ENCODE measurements at regions not wholly inside any gene's neighbourhood (a gene's known extent, or its start where the extent isn't known, plus 50 kb on each side); places are given as distances from the start of the nearest gene placed in this dataset.

DNA sequence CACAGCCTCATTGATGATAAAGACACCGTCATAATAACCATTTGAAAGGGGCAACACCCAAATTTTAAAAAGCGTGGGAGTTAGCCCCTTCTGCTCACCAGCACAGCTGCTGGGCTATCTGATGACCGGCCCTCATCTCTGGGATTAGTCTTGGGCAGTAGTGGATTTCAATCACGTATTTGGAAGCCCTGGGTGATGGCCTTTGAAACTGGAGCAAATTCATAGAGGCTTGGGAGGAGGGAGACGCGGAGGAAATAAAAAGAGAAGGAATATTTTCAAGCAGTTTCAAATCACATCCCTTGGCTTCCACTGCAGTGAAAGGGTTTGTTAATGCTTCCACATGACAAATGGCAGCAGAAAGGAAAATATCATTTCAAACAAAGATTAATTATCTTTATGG, 357.8 kb downstream of the ZNF516 start:
- no peak for DNase-seq
- Histone ChIP-seq H3K9me3 (replicated peaks in 1 of 2; ENCODE audit: control insufficient read depth in 1 of 2, insufficient read depth in 1 of 2, low read length in 2 of 2) (peaks cover 15 to 18% of the 10 kb centered on the region in 2 donors), H3K36me3 (replicated peaks in 1 of 2; ENCODE audit: control insufficient read depth in 1 of 2, insufficient read depth in 2 of 2, low read length in 2 of 2) (no peaks in the 10 kb centered on the region), H3K27me3 (ENCODE audit: control insufficient read depth in 2 of 2, insufficient read depth in 2 of 2, low read length in 2 of 2) (peaks cover 0 to 4% of the 10 kb centered on the region in 2 donors), H4K20me1 (ENCODE audit: insufficient read depth, low read length) (no peaks in the 10 kb centered on the region), H3K4me3 (replicated peaks in 1 of 3; ENCODE audit: low read depth in 2 of 3, low read length in 3 of 3) (no peak overlapping the region), H3K27ac (ENCODE audit: low read depth in 1 of 2, low read length in 2 of 2) (no peak overlapping the region), H3K9ac (ENCODE audit: insufficient read depth, low read length, poor library complexity, severe bottlenecking) (no peak overlapping the region), H3K79me2 (ENCODE audit: insufficient read depth, low read length) (no peaks in the 10 kb centered on the region), H3K4me2 (replicated peaks; ENCODE audit: extremely low read depth, low read length, poor library complexity, severe bottlenecking) (no peak overlapping the region), H2AFZ (ENCODE audit: insufficient read depth, low read depth, low read length, poor library complexity, severe bottlenecking) (no peak overlapping the region), H3K4me1 (ENCODE audit: control insufficient read depth in 1 of 2, insufficient read depth in 2 of 2, low read length in 2 of 2) (peaks cover 14 to 33% of the 10 kb centered on the region in 2 donors)
- Mint-ChIP-seq H3K4me3 (no peak overlapping the region), H3K9me3 (peaks cover 7 to 48% (median 30%) of the 10 kb centered on the region in 7 donors), H3K36me3 (no peaks in the 10 kb centered on the region), H3K4me1 (peaks cover 26% of the 10 kb centered on the region), H3K27ac (no peak overlapping the region), H3K27me3 (ENCODE audit: low read depth in 3 of 3) (peaks cover 5 to 9% (median 6%) of the 10 kb centered on the region in 3 donors)
- WGBS (ENCODE audit: insufficient coverage), result no CpG with 5 or more reads among the region's 6 CpGs
- intact Hi-C loops (cut with micrococcal nuclease), result no loop called here
- TF ChIP-seq, protein P1, sequence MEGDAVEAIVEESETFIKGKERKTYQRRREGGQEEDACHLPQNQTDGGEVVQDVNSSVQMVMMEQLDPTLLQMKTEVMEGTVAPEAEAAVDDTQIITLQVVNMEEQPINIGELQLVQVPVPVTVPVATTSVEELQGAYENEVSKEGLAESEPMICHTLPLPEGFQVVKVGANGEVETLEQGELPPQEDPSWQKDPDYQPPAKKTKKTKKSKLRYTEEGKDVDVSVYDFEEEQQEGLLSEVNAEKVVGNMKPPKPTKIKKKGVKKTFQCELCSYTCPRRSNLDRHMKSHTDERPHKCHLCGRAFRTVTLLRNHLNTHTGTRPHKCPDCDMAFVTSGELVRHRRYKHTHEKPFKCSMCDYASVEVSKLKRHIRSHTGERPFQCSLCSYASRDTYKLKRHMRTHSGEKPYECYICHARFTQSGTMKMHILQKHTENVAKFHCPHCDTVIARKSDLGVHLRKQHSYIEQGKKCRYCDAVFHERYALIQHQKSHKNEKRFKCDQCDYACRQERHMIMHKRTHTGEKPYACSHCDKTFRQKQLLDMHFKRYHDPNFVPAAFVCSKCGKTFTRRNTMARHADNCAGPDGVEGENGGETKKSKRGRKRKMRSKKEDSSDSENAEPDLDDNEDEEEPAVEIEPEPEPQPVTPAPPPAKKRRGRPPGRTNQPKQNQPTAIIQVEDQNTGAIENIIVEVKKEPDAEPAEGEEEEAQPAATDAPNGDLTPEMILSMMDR (IDR thresholded peaks at IDR 0.05), result no peak

DNA sequence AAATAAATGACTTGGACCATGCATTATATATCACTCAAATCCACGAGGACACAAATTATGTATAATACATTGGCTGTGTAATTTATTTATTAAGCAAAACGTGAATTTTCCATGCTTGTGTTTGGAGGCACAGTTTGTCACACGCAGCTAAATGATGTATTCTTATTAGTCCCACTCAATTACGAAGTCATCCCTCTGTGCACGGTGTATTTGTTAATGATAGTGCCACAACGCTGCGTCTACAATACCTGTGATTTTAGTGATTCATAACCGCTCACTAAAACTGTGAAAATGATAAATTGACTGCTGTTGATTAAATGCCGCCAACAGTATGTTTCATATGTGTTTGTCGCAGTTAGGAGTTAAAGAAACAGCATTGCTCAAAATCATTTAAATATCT, 358.3 kb downstream of the ZNF516 start:
- H3K9ac ChIP-seq (ENCODE audit: insufficient read depth, low read length, poor library complexity, severe bottlenecking), result no peak overlapping the region
- Mint-ChIP-seq H3K4me1 (peaks cover 29% of the 10 kb centered on the region), H3K27me3 (ENCODE audit: low read depth in 3 of 3) (peaks cover 4 to 7% (median 5%) of the 10 kb centered on the region in 3 donors), H3K4me3 (no peak overlapping the region), H3K27ac (no peak overlapping the region), H3K36me3 (no peaks in the 10 kb centered on the region), H3K9me3 (peaks cover 7 to 48% (median 28%) of the 10 kb centered on the region in 7 donors)
- peaks cover 0 to 4% of the 10 kb centered on the region in 2 donors for H3K27me3 ChIP-seq (ENCODE audit: control insufficient read depth in 2 of 2, insufficient read depth in 2 of 2, low read length in 2 of 2)
- no CpG with 5 or more reads among the region's 10 CpGs for WGBS (ENCODE audit: insufficient coverage)
- H4K20me1 ChIP-seq (ENCODE audit: insufficient read depth, low read length), result no peaks in the 10 kb centered on the region
- H3K36me3 ChIP-seq (replicated peaks in 1 of 2; ENCODE audit: control insufficient read depth in 1 of 2, insufficient read depth in 2 of 2, low read length in 2 of 2), result no peaks in the 10 kb centered on the region
- H2AFZ ChIP-seq (ENCODE audit: insufficient read depth, low read depth, low read length, poor library complexity, severe bottlenecking), result no peak overlapping the region
- intact Hi-C loops (cut with micrococcal nuclease), result no loop called here
- H3K4me3 ChIP-seq (replicated peaks in 1 of 3; ENCODE audit: low read depth in 2 of 3, low read length in 3 of 3), result no peak overlapping the region
- H3K4me1 ChIP-seq (ENCODE audit: control insufficient read depth in 1 of 2, insufficient read depth in 2 of 2, low read length in 2 of 2), result peaks cover 20 to 38% of the 10 kb centered on the region in 2 donors
- no peak for DNase-seq
- H3K9me3 ChIP-seq (replicated peaks in 1 of 2; ENCODE audit: control insufficient read depth in 1 of 2, insufficient read depth in 1 of 2, low read length in 2 of 2), result peaks cover 15 to 18% of the 10 kb centered on the region in 2 donors
- TF ChIP-seq, protein P1 (IDR thresholded peaks at IDR 0.05), result no peak
- no peaks in the 10 kb centered on the region for H3K79me2 ChIP-seq (ENCODE audit: insufficient read depth, low read length)
- H3K27ac ChIP-seq (ENCODE audit: low read depth in 1 of 2, low read length in 2 of 2), result no peak overlapping the region
- H3K4me2 ChIP-seq (replicated peaks; ENCODE audit: extremely low read depth, low read length, poor library complexity, severe bottlenecking), result no peak overlapping the region
